ENCODE measurements at regions not wholly inside any gene's neighbourhood (a gene's known extent, or its start where the extent isn't known, plus 50 kb on each side); places are given as distances from the start of the nearest gene placed in this dataset.

DNA sequence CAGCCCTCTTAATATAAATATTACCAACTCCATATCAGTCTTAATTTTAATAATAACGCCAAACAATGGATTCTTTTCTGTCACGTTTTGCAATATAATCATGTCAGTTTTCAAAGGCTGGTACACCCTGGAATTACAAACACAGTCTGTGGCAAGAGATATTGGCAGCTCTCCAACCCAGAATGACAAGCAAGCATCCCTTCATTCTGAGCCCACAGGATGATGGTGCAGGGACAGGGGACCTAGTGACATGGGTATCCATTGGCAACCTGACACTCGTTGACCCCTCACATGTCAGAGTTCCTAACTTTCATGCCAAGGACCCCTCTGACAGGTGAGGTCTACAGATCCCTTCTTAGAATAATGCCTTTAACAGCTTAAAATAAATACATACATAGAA is 154.5 kb upstream of the TSC22D2 start:
- no peaks in the 10 kb centered on the region for H3K9me3 Mint-ChIP-seq
- 4% methylated on average over 3 of the region's 3 CpGs for WGBS (ENCODE audit: insufficient coverage)
- peaks cover 7 to 12% of the 10 kb centered on the region in 2 donors for H3K4me1 Mint-ChIP-seq
- intact Hi-C loops (cut with micrococcal nuclease): no loop called here
- TF ChIP-seq, protein P1, sequence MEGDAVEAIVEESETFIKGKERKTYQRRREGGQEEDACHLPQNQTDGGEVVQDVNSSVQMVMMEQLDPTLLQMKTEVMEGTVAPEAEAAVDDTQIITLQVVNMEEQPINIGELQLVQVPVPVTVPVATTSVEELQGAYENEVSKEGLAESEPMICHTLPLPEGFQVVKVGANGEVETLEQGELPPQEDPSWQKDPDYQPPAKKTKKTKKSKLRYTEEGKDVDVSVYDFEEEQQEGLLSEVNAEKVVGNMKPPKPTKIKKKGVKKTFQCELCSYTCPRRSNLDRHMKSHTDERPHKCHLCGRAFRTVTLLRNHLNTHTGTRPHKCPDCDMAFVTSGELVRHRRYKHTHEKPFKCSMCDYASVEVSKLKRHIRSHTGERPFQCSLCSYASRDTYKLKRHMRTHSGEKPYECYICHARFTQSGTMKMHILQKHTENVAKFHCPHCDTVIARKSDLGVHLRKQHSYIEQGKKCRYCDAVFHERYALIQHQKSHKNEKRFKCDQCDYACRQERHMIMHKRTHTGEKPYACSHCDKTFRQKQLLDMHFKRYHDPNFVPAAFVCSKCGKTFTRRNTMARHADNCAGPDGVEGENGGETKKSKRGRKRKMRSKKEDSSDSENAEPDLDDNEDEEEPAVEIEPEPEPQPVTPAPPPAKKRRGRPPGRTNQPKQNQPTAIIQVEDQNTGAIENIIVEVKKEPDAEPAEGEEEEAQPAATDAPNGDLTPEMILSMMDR (IDR thresholded peaks at IDR 0.05): no peak
- H3K27me3 Mint-ChIP-seq (ENCODE audit: low read depth in 2 of 2): peaks cover 7 to 31% of the 10 kb centered on the region in 2 donors
- ATAC-seq: no peak
- Histone ChIP-seq H3K4me3 (ENCODE audit: low read length) (no peak overlapping the region), H3K27me3 (ENCODE audit: control insufficient read depth, insufficient read depth, low read length) (no peaks in the 10 kb centered on the region), H3K27ac (ENCODE audit: low read length) (no peak overlapping the region), H3K36me3 (ENCODE audit: control insufficient read depth, insufficient read depth, low read length) (no peaks in the 10 kb centered on the region), H3K9me3 (ENCODE audit: control insufficient read depth, insufficient read depth, low read length) (no peaks in the 10 kb centered on the region), H3K4me1 (ENCODE audit: control insufficient read depth, insufficient read depth, low read length) (no peaks in the 10 kb centered on the region)
- DNase-seq: no peak
- no peak overlapping the region for H3K27ac Mint-ChIP-seq
- H3K36me3 Mint-ChIP-seq: no peaks in the 10 kb centered on the region
- H3K4me3 Mint-ChIP-seq: no peak overlapping the region

DNA sequence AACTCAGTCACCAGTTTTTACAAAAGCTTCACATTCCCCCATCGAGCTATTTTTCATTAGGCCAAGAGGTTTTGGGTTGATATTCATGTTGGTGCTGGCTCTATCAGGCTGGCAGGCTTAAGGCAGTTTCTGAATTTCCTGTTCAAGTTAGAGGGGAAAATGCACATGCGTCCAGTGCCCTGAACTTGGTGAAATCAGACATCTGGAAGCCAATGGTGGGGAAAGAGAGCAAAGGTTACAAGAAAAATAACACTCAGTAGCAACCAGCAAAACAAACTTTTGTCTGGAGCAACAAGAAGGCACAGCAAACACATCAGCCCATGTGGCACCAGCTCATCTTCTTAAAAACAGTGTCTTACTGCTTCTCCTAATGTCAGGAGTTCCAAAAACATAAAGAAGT is 155.6 kb upstream of the TSC22D2 start:
- DNase-seq: no peak
- Histone ChIP-seq H3K4me3 (ENCODE audit: low read length) (no peak overlapping the region), H3K9me3 (ENCODE audit: control insufficient read depth, insufficient read depth, low read length) (no peaks in the 10 kb centered on the region), H3K27ac (ENCODE audit: low read length) (no peak overlapping the region), H3K36me3 (ENCODE audit: control insufficient read depth, insufficient read depth, low read length) (no peaks in the 10 kb centered on the region), H3K27me3 (ENCODE audit: control insufficient read depth, insufficient read depth, low read length) (no peaks in the 10 kb centered on the region), H3K4me1 (ENCODE audit: control insufficient read depth, insufficient read depth, low read length) (no peaks in the 10 kb centered on the region)
- 64% methylated on average over 1 of the region's 2 CpGs for WGBS (ENCODE audit: insufficient coverage)
- Mint-ChIP-seq H3K4me3 (no peak overlapping the region), H3K4me1 (peaks cover 7 to 12% of the 10 kb centered on the region in 2 donors), H3K36me3 (no peaks in the 10 kb centered on the region), H3K27me3 (ENCODE audit: low read depth in 2 of 2) (peaks cover 7 to 42% of the 10 kb centered on the region in 2 donors), H3K9me3 (no peaks in the 10 kb centered on the region), H3K27ac (no peak overlapping the region)
- intact Hi-C loops (cut with micrococcal nuclease): no loop called here
- ATAC-seq: no peak
- TF ChIP-seq, protein P1 (IDR thresholded peaks at IDR 0.05): no peak

DNA sequence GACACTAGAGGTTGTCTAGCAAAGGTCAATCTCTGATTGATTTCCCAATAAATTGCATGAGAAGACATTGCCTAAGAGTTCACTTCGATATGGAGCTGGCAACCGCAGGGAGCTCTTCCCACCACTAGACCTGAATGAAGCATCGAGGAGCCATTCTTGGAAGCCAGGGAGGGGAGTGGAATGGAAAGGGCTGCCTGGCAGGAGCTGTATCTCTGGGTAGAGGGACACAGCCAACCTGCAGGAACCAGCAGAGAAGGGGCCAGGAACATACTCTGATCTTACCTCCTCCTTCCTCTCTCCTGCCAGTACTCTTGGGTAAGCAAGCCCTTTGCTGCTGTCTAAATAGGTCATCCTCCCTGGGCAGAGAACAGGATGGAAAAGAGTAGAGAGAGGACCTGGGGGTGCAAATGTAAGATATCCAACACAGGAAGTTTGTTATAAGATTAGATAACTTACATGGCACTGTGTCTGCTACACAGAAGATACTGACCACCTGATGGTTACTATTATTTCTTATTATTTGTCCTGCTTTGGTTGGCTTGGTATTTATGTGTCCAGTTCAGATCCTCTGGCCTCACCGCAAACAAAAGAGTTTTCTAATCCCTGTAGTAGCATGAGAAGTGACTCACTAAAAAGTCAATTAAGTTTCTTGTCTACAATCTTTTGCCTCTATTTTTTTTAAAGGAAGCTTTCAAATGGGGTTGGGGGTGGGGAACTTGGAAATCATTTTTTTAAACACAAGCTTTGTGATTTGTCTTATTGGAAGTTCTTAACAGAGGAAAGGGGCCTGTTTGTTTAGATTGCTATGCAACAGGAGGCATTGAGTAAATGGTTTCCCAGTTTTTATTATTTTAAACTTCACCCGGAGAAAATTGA is 156.7 kb upstream of the TSC22D2 start:
- Mint-ChIP-seq H3K4me1 (peaks cover 1 to 6% of the 10 kb centered on the region in 2 donors), H3K4me3 (no peak overlapping the region), H3K36me3 (no peaks in the 10 kb centered on the region), H3K9me3 (no peaks in the 10 kb centered on the region), H3K27me3 (ENCODE audit: low read depth in 2 of 2) (peaks cover 7 to 41% of the 10 kb centered on the region in 2 donors), H3K27ac (no peak overlapping the region)
- no peak overlapping the region for H3K27ac ChIP-seq (ENCODE audit: low read length)
- ATAC-seq (no peak), DNase-seq (no peak)
- intact Hi-C loops (cut with micrococcal nuclease): no loop called here
- H3K4me3 ChIP-seq (ENCODE audit: low read length): no peak overlapping the region
- 92% methylated on average over 4 of the region's 5 CpGs for WGBS (ENCODE audit: insufficient coverage)
- TF ChIP-seq, protein P1 (IDR thresholded peaks at IDR 0.05): no peak
- H3K4me1 ChIP-seq (ENCODE audit: control insufficient read depth, insufficient read depth, low read length): no peaks in the 10 kb centered on the region
- no peaks in the 10 kb centered on the region for H3K36me3 ChIP-seq (ENCODE audit: control insufficient read depth, insufficient read depth, low read length)
- no peaks in the 10 kb centered on the region for H3K27me3 ChIP-seq (ENCODE audit: control insufficient read depth, insufficient read depth, low read length)
- no peaks in the 10 kb centered on the region for H3K9me3 ChIP-seq (ENCODE audit: control insufficient read depth, insufficient read depth, low read length)

Data from natural killer cell (primary cell).